ENCODE measurements at regions not wholly inside any gene's neighbourhood (a gene's known extent, or its start where the extent isn't known, plus 50 kb on each side); places are given as distances from the start of the nearest gene placed in this dataset.

DNA sequence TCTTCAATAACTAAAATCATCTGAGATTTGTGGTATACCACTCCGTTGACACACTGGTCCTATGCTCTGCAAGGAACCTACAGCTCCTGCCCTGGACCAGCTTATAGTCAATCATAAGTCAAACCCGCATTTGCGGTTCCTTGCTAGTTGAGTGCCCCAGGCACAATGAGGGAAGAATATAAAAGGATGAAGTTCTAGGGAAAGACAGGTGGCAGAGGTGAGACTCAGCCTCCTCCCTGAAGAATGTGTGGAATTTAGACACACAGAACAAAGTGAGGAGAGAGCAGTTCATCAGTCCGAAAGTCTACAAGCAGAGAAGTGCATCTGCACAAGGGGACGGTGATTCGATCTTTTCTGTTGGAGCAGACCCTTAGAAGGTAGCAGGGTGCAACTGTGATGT is 615.0 kb upstream of the FANCL start:
- TF ChIP-seq, protein P1, sequence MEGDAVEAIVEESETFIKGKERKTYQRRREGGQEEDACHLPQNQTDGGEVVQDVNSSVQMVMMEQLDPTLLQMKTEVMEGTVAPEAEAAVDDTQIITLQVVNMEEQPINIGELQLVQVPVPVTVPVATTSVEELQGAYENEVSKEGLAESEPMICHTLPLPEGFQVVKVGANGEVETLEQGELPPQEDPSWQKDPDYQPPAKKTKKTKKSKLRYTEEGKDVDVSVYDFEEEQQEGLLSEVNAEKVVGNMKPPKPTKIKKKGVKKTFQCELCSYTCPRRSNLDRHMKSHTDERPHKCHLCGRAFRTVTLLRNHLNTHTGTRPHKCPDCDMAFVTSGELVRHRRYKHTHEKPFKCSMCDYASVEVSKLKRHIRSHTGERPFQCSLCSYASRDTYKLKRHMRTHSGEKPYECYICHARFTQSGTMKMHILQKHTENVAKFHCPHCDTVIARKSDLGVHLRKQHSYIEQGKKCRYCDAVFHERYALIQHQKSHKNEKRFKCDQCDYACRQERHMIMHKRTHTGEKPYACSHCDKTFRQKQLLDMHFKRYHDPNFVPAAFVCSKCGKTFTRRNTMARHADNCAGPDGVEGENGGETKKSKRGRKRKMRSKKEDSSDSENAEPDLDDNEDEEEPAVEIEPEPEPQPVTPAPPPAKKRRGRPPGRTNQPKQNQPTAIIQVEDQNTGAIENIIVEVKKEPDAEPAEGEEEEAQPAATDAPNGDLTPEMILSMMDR (IDR thresholded peaks at IDR 0.05), result no peak
- TF ChIP-seq TCF7L2 (IDR thresholded peaks at IDR 0.05; ENCODE audit: low read depth, low read length), result no peak
